Activated T-cell treated with anti-CD3 and anti-CD28 coated beads, Interleukin-2, amount 50 U/mL, for 24 hours (primary cell): ENCODE measurements at regions not wholly inside any gene's neighbourhood (a gene's known extent, or its start where the extent isn't known, plus 50 kb on each side); places are given as distances from the start of the nearest gene placed in this dataset.
"Not testable (repeated sequence)": the region's sequence is repeated elsewhere in the genome, so short reads cannot be mapped to it uniquely, and the experiment has no call there.

Experiments used
- DNase-seq: peaks from one replicate; pipeline ENCODE4 v3.0.0-alpha.2; 2020
- H3K27ac Mint-ChIP-seq: 2 replicates; pipeline ENCODE4 v1.8.0; 2020; ENCODE audit warnings: mild to moderate bottlenecking, mixed read lengths
- H3K27me3 Mint-ChIP-seq: 2 replicates; pipeline ENCODE4 v1.8.0; 2020; ENCODE audit warnings: mixed read lengths
- H3K36me3 Mint-ChIP-seq: 2 replicates; pipeline ENCODE4 v1.8.0; 2020; ENCODE audit warnings: low read depth, mixed read lengths
- H3K4me1 Mint-ChIP-seq: 2 replicates; pipeline ENCODE4 v1.8.0; 2020; ENCODE audit warnings: low read depth, mixed read lengths
- H3K4me3 Mint-ChIP-seq: 2 replicates; pipeline ENCODE4 v1.8.0; 2020; ENCODE audit warnings: mild to moderate bottlenecking, moderate library complexity, mixed read lengths
- H3K9me3 Mint-ChIP-seq: 2 replicates; pipeline ENCODE4 v1.8.0; 2020; ENCODE audit warnings: mixed read lengths

DNA sequence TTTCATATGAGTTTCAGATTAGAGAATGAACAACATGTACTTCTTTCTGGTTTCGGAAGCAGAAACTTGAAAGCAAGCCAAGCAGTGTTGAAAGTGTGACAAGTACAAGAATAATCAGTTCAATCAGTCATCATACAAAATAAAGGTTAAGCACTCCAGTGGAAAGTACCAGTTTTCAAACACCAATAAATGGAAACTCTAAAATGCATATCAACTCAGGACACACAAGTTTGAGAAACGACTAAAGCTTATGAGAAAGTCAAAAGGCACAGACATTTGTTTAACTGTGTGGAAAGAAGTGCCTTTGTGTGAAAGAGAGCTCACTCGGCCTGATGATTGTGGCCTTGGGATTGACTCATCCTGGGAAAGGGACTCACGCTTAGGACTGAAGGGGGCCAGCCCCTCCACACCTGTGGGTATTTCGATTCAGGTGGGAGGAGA lies 60.6 kb upstream of the AKR1C1 start:
- peak; percentile 46 for DNase-seq
- H3K4me3 Mint-ChIP-seq = peak overlapping the region; percentile 42

DNA sequence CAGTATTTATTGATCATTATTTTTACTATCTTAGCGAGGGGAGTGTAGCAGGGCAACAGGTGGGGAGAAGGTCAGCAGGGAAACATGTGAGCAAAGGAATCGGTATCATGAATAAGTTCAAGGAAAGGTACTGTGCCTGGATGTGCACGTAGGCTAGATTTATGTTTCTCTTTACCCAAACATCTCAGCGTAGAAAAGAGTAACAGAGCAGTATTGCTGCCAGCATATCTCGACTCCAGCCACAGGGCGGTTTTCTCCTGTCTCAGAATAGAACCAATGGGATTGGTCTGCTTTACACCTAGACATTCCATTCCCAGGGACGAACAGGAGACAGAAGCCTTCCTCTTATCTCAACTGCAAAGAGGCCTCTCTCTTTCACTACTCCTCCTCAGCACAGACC lies 60.1 kb upstream of the AKR1C1 start:
- Mint-ChIP-seq H3K4me3 (peak overlapping the region; percentile 15), H3K4me1 (peaks cover 21% of the 10 kb centered on the region), H3K27ac (peak overlapping the region; percentile 91)
- DNase-seq, H3K36me3 Mint-ChIP-seq, H3K27me3 Mint-ChIP-seq, H3K9me3 Mint-ChIP-seq: not testable (repeated sequence)

More for the DNA sequence above, 60.6 kb upstream of the AKR1C1 start:
- peaks cover 6% of the 10 kb centered on the region for H3K9me3 Mint-ChIP-seq
- peak overlapping the region; percentile 91 for H3K27ac Mint-ChIP-seq
- H3K4me1 Mint-ChIP-seq = peaks cover 21% of the 10 kb centered on the region
- H3K27me3 Mint-ChIP-seq = peaks cover 3% of the 10 kb centered on the region
- no peaks in the 10 kb centered on the region for H3K36me3 Mint-ChIP-seq

DNA sequence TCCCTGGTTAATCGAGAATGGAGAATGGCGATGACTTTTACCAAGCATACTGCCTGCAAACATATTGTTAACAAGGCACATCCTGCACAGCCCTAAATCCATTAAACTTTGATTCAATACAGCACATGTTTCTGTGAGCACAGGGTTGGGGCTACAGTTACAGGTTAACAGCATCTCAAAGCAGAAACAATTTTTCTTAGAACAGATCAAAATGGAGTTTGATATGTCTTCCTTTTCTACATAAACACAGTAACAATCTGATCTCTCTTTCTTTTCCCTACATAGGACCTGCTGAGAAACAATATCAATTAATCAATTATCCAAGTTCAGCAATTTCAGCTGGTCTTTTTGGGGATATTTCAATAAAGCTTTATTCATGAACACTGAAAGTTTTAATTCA lies 59.5 kb upstream of the AKR1C1 start:
- DNase-seq, H3K27me3 Mint-ChIP-seq, H3K4me3 Mint-ChIP-seq, H3K9me3 Mint-ChIP-seq, H3K27ac Mint-ChIP-seq, H3K36me3 Mint-ChIP-seq: not testable (repeated sequence)
- peaks cover 21% of the 10 kb centered on the region for H3K4me1 Mint-ChIP-seq

DNA sequence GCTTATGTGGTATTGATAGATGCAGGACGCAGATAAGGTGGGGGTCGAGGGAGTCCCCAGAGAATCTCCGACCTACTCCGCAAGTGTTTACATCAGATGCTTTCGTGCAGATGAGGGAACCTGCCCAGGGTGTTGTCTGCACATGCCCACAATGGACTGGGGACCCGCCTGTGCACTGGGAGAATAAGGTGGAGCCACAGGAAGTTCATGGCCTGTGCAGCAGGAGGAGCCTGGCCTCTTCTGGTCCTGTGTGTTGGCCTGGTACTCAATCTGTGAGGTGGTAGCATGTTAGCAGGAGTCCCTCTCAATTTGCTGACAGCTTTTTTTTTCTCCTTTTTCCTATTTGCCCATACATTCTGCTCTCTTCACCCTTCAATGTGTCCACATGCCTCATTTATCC lies 54.1 kb upstream of the AKR1C1 start:
- no peaks in the 10 kb centered on the region for H3K27me3 Mint-ChIP-seq
- H3K36me3 Mint-ChIP-seq = peaks cover 11% of the 10 kb centered on the region
- no peaks in the 10 kb centered on the region for H3K4me1 Mint-ChIP-seq
- no peak for DNase-seq
- no peak overlapping the region for H3K4me3 Mint-ChIP-seq
- H3K27ac Mint-ChIP-seq = no peak overlapping the region
- H3K9me3 Mint-ChIP-seq = peaks cover 2% of the 10 kb centered on the region
